GM19023 (cell line): ENCODE measurements at regions not wholly inside any gene's neighbourhood (a gene's known extent, or its start where the extent isn't known, plus 50 kb on each side); places are given as distances from the start of the nearest gene placed in this dataset.
"Not testable (repeated sequence)": the region's sequence is repeated elsewhere in the genome, so short reads cannot be mapped to it uniquely, and the experiment has no call there.

Experiments
- ATAC-seq: cut with Tn5 transposase; IDR thresholded peaks from one replicate; pipeline ENCODE4 v1.9.1; 2021; ENCODE audit warnings: mild to moderate bottlenecking, moderate library complexity; ENCODE audit not compliant: unreplicated experiment

GRCh38 chr1:213751064-213751397 is 236.7 kb upstream of the PROX1 start:
- no peak for ATAC-seq

- ATAC-seq: no peak
Observed at GRCh38 chr1:213759359-213760181, 228.2 kb upstream of the PROX1 start.

GRCh38 chr1:213761845-213762407 is 225.8 kb upstream of the PROX1 start:
- ATAC-seq: no peak

GRCh38 chr1:213767683-213768082 is 220.1 kb upstream of the PROX1 start:
- ATAC-seq: no peak

GRCh38 chr1:213772128-213773063 is 215.4 kb upstream of the PROX1 start:
- ATAC-seq: no peak

- ATAC-seq: no peak
Observed at GRCh38 chr1:213773975-213774374, 213.8 kb upstream of the PROX1 start.

GRCh38 chr1:213776969-213777368 is 210.8 kb upstream of the PROX1 start:
- ATAC-seq: no peak

GRCh38 chr1:213779228-213779627 is 208.5 kb upstream of the PROX1 start:
- ATAC-seq: no peak

GRCh38 chr1:213782941-213783672 is 204.7 kb upstream of the PROX1 start:
- ATAC-seq: no peak

- no peak for ATAC-seq
Observed at GRCh38 chr1:213783893-213784292, 203.9 kb upstream of the PROX1 start.

GRCh38 chr1:213786683-213787082 is 201.1 kb upstream of the PROX1 start:
- ATAC-seq: no peak

- no peak for ATAC-seq
Observed at GRCh38 chr1:213790565-213790964, 197.2 kb upstream of the PROX1 start.

GRCh38 chr1:213793482-213794067 is 194.2 kb upstream of the PROX1 start:
- no peak for ATAC-seq

- ATAC-seq: no peak
Observed at GRCh38 chr1:213796525-213796924, 191.2 kb upstream of the PROX1 start.

GRCh38 chr1:213808288-213808687 is 179.5 kb upstream of the PROX1 start:
- not testable (repeated sequence) for ATAC-seq

- ATAC-seq: no peak
Observed at GRCh38 chr1:213817156-213817555, 170.6 kb upstream of the PROX1 start.

GRCh38 chr1:213820362-213821149 is 167.2 kb upstream of the PROX1 start:
- no peak for ATAC-seq

- no peak for ATAC-seq
Observed at GRCh38 chr1:213821175-213821942, 166.4 kb upstream of the PROX1 start.

GRCh38 chr1:213821943-213822334 is 165.8 kb upstream of the PROX1 start:
- no peak for ATAC-seq
